ENCODE measurements at regions not wholly inside any gene's neighbourhood (a gene's known extent, or its start where the extent isn't known, plus 50 kb on each side); places are given as distances from the start of the nearest gene placed in this dataset.

DNA sequence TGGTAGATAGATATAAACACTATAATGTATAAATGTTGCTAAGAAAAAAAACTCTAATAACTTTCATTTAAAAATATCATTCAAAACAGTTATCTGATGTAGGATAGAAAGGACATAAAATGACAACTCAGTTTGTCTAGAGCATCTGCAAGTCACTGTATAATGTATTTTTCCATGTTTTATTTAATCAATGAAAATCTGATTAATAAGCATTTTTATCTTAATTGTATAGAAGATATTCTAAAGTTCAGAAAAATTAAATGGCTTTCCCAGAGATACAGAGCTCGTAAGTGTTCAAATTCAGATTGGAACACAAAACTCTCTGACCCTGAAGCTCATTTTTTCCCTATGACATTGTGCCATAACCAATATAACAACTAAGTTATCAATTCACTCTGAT lies 295.9 kb upstream of the DCN start:
- TF ChIP-seq POLR2AphosphoS5 (IDR thresholded peaks at IDR 0.05; ENCODE audit: low read depth) (no peak), GABPA (IDR thresholded peaks at IDR 0.05; ENCODE audit: low read depth) (no peak)
- TF ChIP-seq, protein P1, sequence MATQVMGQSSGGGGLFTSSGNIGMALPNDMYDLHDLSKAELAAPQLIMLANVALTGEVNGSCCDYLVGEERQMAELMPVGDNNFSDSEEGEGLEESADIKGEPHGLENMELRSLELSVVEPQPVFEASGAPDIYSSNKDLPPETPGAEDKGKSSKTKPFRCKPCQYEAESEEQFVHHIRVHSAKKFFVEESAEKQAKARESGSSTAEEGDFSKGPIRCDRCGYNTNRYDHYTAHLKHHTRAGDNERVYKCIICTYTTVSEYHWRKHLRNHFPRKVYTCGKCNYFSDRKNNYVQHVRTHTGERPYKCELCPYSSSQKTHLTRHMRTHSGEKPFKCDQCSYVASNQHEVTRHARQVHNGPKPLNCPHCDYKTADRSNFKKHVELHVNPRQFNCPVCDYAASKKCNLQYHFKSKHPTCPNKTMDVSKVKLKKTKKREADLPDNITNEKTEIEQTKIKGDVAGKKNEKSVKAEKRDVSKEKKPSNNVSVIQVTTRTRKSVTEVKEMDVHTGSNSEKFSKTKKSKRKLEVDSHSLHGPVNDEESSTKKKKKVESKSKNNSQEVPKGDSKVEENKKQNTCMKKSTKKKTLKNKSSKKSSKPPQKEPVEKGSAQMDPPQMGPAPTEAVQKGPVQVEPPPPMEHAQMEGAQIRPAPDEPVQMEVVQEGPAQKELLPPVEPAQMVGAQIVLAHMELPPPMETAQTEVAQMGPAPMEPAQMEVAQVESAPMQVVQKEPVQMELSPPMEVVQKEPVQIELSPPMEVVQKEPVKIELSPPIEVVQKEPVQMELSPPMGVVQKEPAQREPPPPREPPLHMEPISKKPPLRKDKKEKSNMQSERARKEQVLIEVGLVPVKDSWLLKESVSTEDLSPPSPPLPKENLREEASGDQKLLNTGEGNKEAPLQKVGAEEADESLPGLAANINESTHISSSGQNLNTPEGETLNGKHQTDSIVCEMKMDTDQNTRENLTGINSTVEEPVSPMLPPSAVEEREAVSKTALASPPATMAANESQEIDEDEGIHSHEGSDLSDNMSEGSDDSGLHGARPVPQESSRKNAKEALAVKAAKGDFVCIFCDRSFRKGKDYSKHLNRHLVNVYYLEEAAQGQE (IDR thresholded peaks at IDR 0.05; ENCODE audit: insufficient replicate concordance, low read depth), result no peak
